Pancreas (tissue), 10 donors: ENCODE measurements at regions not wholly inside any gene's neighbourhood (a gene's known extent, or its start where the extent isn't known, plus 50 kb on each side); places are given as distances from the start of the nearest gene placed in this dataset.

Experiments
- ATAC-seq, 4 donors: fragments of 200-7000 bp; cut with Tn5 transposase; one replicate each; pipeline versions ENCODE4 v1.8.0 to v1.9.1; 2020; ENCODE audit warnings: mild to moderate bottlenecking in 4 of 4, moderate library complexity in 4 of 4
- DNase-seq, 6 donors: peaks; one replicate each; pipeline ENCODE4 v3.0.0-alpha.2; 2020
- FAIRE-seq: peaks from 2 replicates; lab custom pipeline; 2012; peaks lifted over from hg19 to GRCh38; lab: Jason Lieb, UNC
- H3K27ac ChIP-seq, 4 donors: fragments of 200-600 bp; sonication (generic); 1 replicate in 3 of 4; 2 replicates in 1 of 4; pipeline versions ENCODE4 v1.5.0 to v1.8.0; 2020
- H3K27me3 ChIP-seq, 4 donors: fragments of 200-600 bp; one replicate each; pipeline ENCODE4 v1.8.0; 2021
- H3K36me3 ChIP-seq, 3 donors: fragments of 200-600 bp; sonication (generic) in 1 of 3; one replicate each; pipeline versions ENCODE4 v1.5.0 to v1.8.0; 2020 to 2021
- H3K4me1 ChIP-seq, 3 donors: fragments of 200-600 bp; one replicate each; pipeline ENCODE4 v1.8.0; 2021
- H3K4me3 ChIP-seq, 4 donors: fragments of 200-600 bp; sonication (generic) in 2 of 4; one replicate each; pipeline versions ENCODE4 v1.5.0 to v1.8.0; 2020 to 2021
- H3K9me3 ChIP-seq, 4 donors: fragments of 200-600 bp; one replicate each; pipeline ENCODE4 v1.8.0; 2021
- CTCF ChIP-seq, 4 donors: fragments of 200-600 bp; sonication (generic) in 3 of 4; IDR thresholded peaks; one replicate each; pipeline versions ENCODE4 v1.5.0 to v1.8.0; 2021; ENCODE audit warnings: antibody characterized with exemption in 4 of 4
- WGBS, 2 donors: extraction: QIAGEN DNeasy Blood & Tissue Kit; methylation state at CpG; one replicate each; pipeline ENCODE4 v1.1.7; 2013; 5-methylcytosine and 5-hydroxymethylcytosine counted together
- intact Hi-C, 3 donors: fragments of 100-400 bp; cut with DNase I; formaldehyde crosslinking; loops; one replicate each; pipeline versions ENCODE4 v1.11.1 to v1.14.2; 2022
- donor health status: healthy with polysubstance abuse.
- donor health status: DM: no; HTN: no; CAD: no; lungs with moderate emphysema.
- donor health status: DM: no; HTN: no; CAD: no.
- donor health status: control.
- donor health status: control.
- donor health status: Bipolar disorder and iron deficiency.
- donor health status: DM: yes; HTN: yes; CAD: no.
- donor health status: DM: no; HTN: no; CAD: no.
- donor health status: DM: no; HTN: no; CAD: no.
- donor health status: DM: yes; HTN: yes; CAD: no.

GRCh38 chr4:177229331-177229730 lies 80.3 kb upstream of the NEIL3 start:
- FAIRE-seq (no peak), DNase-seq (no peak), ATAC-seq (peak in 1 of 4 donors; percentile 15)
- H3K4me3 ChIP-seq, result no peak overlapping the region
- no peaks in the 10 kb centered on the region for H3K27me3 ChIP-seq
- H3K36me3 ChIP-seq, result no peaks in the 10 kb centered on the region
- intact Hi-C loops, result no loop called here
- WGBS, 2 donors, result 37 to 43% methylated on average over 7 of the region's 7 CpGs
- H3K27ac ChIP-seq, result no peak overlapping the region
- TF ChIP-seq CTCF (IDR thresholded peaks at IDR 0.05), result no peak
- no peaks in the 10 kb centered on the region for H3K9me3 ChIP-seq
- no peaks in the 10 kb centered on the region for H3K4me1 ChIP-seq

DNA sequence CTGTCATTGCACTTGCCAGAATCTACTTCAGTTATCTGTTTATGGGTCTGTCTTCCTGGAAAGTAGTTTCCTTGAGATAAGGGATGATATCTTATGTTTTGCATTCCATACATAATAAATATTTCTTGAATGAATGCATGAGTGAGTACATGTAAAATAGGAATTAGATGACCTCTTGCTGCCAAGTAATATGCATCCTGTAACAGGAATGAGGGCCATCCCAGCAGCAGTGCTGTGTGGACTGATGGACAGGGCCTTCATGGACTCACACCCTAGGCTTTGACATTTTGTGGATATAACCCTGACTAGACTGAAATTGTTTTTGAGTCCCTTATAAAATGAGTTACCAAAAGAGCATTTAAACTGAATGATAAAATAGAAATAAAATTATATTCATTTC lies 77.2 kb upstream of the NEIL3 start:
- Histone ChIP-seq H3K36me3 (no peaks in the 10 kb centered on the region), H3K27ac (no peak overlapping the region), H3K4me1 (no peaks in the 10 kb centered on the region), H3K4me3 (no peak overlapping the region), H3K9me3 (no peaks in the 10 kb centered on the region), H3K27me3 (no peaks in the 10 kb centered on the region)
- intact Hi-C loops, result no loop called here
- FAIRE-seq (no peak), ATAC-seq (no peak), DNase-seq (no peak)
- TF ChIP-seq CTCF (IDR thresholded peaks at IDR 0.05), result no peak

GRCh38 chr4:177235026-177235425 lies 74.6 kb upstream of the NEIL3 start:
- H3K27ac ChIP-seq, result no peak overlapping the region
- ATAC-seq, result no peak
- WGBS, 2 donors, result 30 to 43% methylated on average over 1 of the region's 1 CpG

GRCh38 chr4:177236886-177237285 lies 72.8 kb upstream of the NEIL3 start:
- intact Hi-C loops, result no loop called here
- Histone ChIP-seq H3K27me3 (no peaks in the 10 kb centered on the region), H3K27ac (no peak overlapping the region), H3K4me3 (no peak overlapping the region), H3K9me3 (no peaks in the 10 kb centered on the region), H3K36me3 (no peaks in the 10 kb centered on the region), H3K4me1 (peaks cover 0 to 5% (median 0%) of the 10 kb centered on the region in 3 donors)
- 69 to 79% methylated on average over 4 of the region's 4 CpGs for WGBS, 2 donors
- no peak for TF ChIP-seq CTCF (IDR thresholded peaks at IDR 0.05)
- DNase-seq (no peak), ATAC-seq (no peak), FAIRE-seq (no peak)

More at GRCh38 chr4:177235026-177235425, 74.6 kb upstream of the NEIL3 start:
- DNase-seq, result no peak
- TF ChIP-seq CTCF (IDR thresholded peaks at IDR 0.05), result no peak
- H3K27me3 ChIP-seq, result no peaks in the 10 kb centered on the region
- H3K9me3 ChIP-seq, result no peaks in the 10 kb centered on the region
- FAIRE-seq, result no peak
- intact Hi-C loops, result no loop called here
- no peaks in the 10 kb centered on the region for H3K36me3 ChIP-seq
- H3K4me1 ChIP-seq, result peaks cover 0 to 5% (median 0%) of the 10 kb centered on the region in 3 donors
- no peak overlapping the region for H3K4me3 ChIP-seq

DNA sequence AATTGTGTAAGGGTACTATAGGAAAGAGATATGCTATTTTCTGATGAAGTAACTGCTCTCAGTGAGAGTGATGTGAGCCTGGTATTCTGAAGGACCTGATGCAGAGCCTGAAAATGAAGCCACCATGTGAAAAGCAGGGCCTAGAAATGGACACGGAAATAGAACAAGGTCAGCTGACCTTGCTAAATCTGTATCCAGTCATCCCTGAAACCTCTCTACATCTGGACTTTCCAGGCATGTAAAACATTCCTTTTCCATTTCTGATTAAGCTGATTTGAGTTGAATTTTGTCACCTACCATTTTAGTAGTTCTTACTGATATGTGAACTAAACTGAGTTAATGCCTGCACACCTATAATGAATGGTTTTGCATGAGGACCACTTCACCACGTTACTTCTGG lies 72.4 kb upstream of the NEIL3 start:
- DNase-seq, result no peak
- 71 to 77% methylated on average over 2 of the region's 2 CpGs for WGBS, 2 donors
- Histone ChIP-seq H3K4me1 (peaks cover 0 to 5% (median 0%) of the 10 kb centered on the region in 3 donors), H3K27ac (no peak overlapping the region), H3K4me3 (no peak overlapping the region), H3K27me3 (no peaks in the 10 kb centered on the region), H3K36me3 (no peaks in the 10 kb centered on the region), H3K9me3 (no peaks in the 10 kb centered on the region)
- intact Hi-C loops, result no loop called here
- TF ChIP-seq CTCF (IDR thresholded peaks at IDR 0.05), result no peak
- no peak for ATAC-seq
- FAIRE-seq, result no peak
